ENCODE measurements at regions not wholly inside any gene's neighbourhood (a gene's known extent, or its start where the extent isn't known, plus 50 kb on each side); places are given as distances from the start of the nearest gene placed in this dataset.

- TF ChIP-seq CTCF (IDR thresholded peaks at IDR 0.05 in 4 of 5, conservative IDR thresholded peaks at IDR 0.05 in 1 of 5) (no peak), POLR2A (IDR thresholded peaks at IDR 0.05) (no peak)
These were observed 257.9 kb upstream of the RBMS3 start for GRCh38 chr3:29022976-29023375.

All from gastrocnemius medialis (tissue), 4 donors.